NB4 (cell line): ENCODE measurements at regions not wholly inside any gene's neighbourhood (a gene's known extent, or its start where the extent isn't known, plus 50 kb on each side); places are given as distances from the start of the nearest gene placed in this dataset.

Experiments used
- CTCF ChIP-seq: IDR thresholded peaks from one replicate; pipeline ENCODE4 v1.5.1; 2012; ENCODE audit warnings: low read depth, low read length
- POLR2A ChIP-seq: IDR thresholded peaks from 2 replicates; pipeline ENCODE4 v1.6.1; 2011; ENCODE audit warnings: mild to moderate bottlenecking; ENCODE audit not compliant: insufficient read length; ENCODE audit errors: extremely low read depth

- TF ChIP-seq CTCF, result no peak
- no peak for TF ChIP-seq POLR2A
Observed at GRCh38 chr5:7320701-7321301, 75.1 kb upstream of the ADCY2 start.
